HG02588 (cell line): ENCODE measurements at regions not wholly inside any gene's neighbourhood (a gene's known extent, or its start where the extent isn't known, plus 50 kb on each side); places are given as distances from the start of the nearest gene placed in this dataset.
"Not testable (repeated sequence)": the region's sequence is repeated elsewhere in the genome, so short reads cannot be mapped to it uniquely, and the experiment has no call there.

ENCODE experiments used
- ATAC-seq: cut with Tn5 transposase; IDR thresholded peaks from one replicate; pipeline ENCODE4 v1.9.1; 2021; ENCODE audit warnings: mild to moderate bottlenecking, moderate library complexity; ENCODE audit not compliant: unreplicated experiment

DNA sequence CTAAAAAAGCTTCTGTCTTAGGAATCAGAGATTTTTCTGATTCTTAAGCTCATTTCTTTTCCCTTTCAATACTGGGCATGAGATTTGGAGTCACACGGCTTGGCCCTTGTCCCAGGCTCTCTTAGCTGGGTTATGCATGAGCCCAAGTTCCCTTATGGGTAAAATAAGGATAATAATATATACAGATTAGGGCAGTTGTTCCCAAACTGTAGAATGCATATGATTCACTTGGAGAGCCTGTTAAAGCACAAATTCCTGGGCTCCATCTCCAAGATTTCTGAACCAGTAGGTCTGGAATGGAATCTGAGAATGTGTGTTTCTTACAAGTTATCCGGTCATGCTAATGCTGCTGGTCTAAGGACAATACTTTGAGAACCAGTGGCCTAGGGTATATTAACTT is 154.0 kb downstream of the REEP3 start:
- no peak for ATAC-seq

- no peak for ATAC-seq
Measured at GRCh38 chr10:63677001-63677400, 155.8 kb downstream of the REEP3 start.

DNA sequence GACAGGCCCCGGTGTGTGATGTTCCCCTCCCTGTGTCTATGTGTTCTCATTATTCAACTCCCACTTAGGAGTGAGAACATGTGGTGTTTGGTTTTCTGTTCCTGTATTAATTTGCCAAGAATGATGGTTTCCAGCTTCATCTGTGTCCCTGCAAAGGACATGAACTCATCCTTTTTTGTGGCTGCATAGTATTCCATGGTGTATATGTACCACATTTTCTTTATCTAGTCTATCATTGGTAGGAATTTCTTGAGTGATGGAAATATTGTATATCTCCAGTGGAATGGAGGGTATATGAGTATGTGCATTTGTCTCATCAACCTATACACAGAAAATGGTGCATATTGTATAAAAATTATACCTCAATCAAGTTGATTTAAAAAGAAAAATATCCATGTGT is 159.3 kb downstream of the REEP3 start:
- not testable (repeated sequence) for ATAC-seq

DNA sequence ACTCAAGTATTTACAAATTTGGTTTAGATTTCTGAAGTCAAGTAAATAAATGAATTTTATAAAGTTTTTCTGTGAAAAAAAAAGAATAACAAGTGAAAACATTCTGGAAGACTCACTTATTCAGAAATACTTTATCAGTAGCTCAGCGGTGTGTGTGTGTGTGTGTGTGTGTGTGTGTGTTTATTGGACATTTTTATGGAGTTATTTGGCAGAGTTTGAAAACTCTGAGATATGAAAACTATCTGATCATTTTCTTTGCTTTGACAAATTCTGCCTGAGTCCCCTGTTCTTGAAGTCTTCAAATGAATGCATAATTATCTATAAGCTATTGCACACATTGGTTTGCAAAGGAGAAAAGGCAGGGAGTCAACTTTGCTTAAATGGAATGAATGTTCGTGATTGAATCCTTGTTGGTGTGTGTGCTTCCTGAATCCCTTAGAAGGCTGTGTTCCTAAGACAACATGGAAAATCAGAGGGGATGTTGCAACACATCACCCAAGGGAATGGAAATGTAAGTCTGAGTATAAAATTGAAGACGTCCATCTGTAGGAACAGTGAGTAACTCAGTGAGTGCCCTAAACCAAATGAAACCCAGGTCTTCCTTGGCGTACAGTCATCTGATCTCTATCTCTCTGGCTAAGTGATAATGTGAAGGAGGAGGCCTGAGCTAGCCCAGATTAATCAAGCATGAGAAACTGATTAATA is 160.9 kb downstream of the REEP3 start:
- no peak for ATAC-seq

GRCh38 chr10:63682698-63683052 is 161.5 kb downstream of the REEP3 start:
- not testable (repeated sequence) for ATAC-seq

DNA sequence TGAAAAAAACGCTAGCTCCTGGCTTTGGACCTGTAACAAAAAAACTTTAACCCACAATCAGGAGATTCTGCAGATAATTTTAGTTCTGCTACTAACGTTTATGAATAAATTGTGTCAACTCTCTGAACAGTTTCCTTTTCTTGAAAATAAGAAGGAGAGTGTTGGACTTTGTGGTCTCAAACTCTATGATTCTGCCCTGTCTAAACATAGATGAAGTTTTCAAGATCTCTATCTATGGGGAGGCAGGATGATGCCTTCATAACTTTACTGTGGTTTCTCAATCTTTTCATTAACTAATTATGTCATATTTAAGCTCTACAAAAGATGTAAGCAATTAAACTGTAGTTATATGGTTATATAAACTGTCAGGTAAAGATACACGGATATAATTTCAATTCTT is 162.0 kb downstream of the REEP3 start:
- ATAC-seq: no peak

DNA sequence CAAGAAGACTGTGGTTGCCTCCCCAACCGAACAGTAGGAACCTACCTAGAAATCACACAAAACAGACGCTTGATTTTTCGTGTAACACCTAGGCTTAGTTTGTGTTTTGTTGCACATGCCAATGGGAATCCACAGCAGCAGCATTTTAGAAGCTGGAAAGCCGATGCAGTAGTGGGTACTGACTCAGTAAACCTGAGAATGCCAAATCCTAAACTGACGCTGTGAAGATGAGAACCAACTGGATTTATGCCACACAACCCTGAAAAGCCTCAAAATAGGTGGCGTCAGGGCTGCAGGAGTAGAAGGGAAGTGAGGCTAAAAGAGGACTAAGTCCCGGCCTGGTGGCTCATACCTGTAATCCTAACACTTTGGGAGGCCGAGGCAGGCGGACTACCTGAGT is 162.5 kb downstream of the REEP3 start:
- no peak for ATAC-seq

DNA sequence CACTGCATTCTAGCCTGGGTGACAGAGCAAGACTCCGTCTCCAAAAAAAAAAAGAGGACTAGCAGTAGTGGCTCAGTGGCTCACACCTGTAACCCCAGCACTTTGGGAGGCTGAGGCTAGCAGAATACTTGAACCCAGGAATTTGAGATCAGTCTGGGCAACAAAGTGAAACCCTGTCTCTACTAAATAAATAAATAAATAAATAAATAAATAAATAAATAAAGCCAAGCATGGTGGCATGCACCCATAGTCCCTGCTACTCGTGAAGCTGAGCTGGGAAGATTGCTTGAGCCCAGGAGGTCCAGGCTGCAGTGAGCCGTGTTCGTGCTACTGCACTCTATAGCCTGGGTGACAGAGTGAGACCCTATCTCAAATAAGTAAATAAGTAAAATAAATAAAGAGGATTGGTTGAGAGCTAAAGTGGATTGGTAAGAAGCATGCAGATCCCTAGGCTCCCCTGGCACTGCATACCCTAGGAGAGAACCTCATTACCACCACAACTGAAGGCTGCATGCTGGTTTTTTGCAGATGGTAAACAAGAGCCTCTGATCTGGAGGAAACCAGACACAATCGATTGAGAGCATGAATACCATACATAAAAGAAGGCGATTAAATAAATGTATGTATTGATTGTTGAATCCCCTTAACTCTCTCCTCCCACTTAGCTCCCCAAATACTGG is 163.2 kb downstream of the REEP3 start:
- ATAC-seq: no peak

GRCh38 chr10:63689768-63690167 is 168.6 kb downstream of the REEP3 start:
- peak; percentile 64 for ATAC-seq

GRCh38 chr10:63692220-63692896 is 171.2 kb downstream of the REEP3 start:
- no peak for ATAC-seq

DNA sequence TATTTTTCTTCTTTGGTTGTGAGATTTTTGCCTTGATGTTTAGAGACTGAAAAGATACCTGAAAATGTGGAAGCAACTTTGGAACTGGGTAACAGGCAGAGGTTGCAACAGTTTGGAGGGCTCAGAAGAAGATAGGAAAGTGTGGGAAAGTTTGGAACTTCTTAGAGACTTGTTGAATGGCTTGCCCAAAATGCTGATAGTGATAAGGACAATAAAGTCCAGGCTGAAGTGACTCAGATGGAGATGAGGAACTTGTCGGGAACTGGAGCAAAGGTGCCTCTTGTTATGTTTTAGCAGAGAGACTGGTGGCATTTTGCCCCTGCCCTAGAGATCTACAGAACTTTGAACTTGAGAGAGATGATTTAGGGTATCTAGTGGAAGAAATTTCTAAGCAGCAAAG is 171.8 kb downstream of the REEP3 start:
- not testable (repeated sequence) for ATAC-seq

DNA sequence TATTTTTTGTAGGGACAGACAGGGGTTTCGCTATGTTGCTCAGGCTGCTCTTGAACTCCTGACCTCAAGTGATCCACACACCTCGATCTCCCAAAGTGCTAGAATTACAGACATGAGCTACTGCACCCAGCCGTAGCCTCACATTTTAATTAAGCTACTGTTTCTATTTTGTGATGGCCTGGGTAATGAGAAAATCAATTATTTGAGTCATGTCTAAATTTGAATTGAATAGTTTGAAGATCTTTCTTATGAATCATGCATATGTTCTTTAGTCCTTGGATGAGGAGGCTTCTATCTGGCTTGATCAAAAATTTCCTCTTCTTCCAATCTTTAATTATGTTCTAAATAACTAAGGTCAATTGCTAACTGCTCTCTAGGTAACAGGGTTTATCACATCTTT is 175.0 kb downstream of the REEP3 start:
- ATAC-seq: no peak

- ATAC-seq: peak; percentile 51
Measured at GRCh38 chr10:63697956-63698786, 177.0 kb downstream of the REEP3 start.

- no peak for ATAC-seq
Measured at GRCh38 chr10:63698787-63699150, 177.6 kb downstream of the REEP3 start.

DNA sequence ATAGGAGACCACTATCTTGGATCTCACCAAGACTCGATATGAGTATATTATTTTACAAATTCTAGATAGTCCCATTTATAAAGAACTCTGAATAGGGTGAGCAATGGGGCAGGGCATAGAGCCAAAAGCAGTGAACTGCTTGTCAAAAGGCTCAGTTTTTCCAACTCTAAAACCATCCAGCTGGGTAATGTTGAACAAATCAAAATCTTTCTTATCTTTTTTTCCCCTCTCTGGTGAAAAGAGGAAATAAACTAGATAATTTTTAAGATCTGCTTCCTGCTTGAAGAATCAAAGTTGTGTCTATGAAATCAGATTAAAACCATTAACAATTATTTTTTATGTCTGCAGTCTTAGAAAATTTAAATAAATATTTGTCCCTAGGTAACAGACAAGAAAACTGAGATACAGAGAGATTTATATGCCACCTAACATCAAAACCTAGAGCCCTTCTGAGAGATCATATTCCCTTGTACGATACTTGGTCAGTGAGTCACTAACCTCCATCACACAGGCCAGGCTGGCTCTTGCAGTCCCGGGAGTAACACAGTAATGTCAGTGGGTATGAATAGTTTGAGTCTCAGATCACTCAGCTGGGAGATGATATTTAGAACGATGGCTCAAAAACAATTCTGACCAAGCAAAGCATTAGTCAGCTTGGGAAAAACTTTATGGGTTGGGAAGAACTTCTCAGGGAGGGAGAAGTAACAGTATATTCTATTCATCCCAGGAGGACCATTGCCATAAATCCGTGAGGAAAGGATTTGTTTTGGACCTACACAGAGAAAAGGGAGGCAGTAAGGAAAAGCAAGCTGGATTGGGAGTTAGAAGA is 178.8 kb downstream of the REEP3 start:
- no peak for ATAC-seq

DNA sequence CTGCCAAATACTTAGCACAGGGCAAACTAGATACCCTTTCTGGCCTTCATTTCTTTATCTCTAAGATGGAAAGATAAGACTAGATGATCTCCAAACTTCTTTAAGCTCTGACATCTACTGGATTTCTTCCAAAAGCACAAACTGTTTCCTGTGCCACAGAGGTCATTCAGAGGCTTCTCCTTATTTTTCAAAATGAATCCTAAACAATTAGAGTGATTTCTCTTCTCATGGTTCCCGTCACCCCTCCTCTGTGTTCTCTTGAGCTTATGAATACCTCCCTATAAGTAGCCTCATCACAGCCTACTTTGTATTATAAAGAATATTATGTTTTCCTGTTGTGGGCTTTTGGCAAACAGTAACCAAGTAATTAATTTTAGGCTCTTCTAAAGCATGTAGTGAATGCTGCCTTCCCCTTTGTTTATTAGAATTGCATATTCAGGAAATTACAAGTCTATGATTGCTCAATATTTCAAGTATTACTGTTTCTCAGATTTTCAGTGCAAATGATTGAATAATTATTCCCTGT is 179.5 kb downstream of the REEP3 start:
- ATAC-seq: no peak

DNA sequence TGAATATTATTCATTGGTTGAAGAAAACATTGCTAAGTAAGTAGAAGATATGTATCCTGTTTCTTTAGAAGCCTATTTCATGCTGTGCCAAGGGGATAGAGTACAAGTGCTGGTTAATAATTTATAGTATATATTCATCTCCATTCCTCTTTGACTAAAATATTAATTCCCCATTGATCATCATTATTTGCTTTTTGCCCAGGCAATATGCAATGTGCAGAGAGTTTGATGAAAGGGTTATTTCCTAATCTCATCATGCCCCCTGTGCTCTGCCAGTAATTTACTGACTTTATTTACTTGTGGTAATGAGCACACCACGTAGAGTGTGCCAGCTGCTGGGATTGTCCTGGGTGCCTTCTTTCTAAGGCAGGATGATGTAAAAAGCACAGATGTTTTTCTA is 180.9 kb downstream of the REEP3 start:
- ATAC-seq: no peak

DNA sequence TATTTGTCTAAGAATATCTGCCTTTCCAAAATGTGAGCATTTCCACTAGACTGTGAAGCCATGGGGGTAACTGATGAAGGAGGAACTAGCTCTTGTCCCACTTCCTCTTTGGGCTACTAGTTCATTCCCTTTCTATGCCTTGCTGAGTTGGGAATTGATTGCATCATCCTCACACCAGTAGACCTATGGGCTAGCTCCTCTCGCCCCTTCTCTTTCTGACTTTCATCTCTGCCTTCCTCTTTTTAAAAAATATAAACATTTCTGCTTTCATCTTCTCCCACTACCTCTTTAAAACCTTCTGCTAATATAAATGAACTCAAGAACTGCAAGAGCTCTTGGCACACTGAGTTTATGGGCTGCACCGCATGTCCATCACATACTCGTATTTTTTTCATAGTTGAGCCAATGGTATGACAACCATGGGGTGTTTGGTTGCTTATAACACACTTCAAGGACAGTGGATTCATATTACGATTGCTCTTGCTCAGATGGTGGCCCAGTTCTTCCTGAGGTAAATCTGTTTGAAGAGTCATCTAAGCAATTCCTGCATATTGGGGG is 182.0 kb downstream of the REEP3 start:
- ATAC-seq: no peak

GRCh38 chr10:63703740-63704345 is 182.6 kb downstream of the REEP3 start:
- ATAC-seq: no peak
